SU-DHL-6 (cell line): ENCODE measurements at regions not wholly inside any gene's neighbourhood (a gene's known extent, or its start where the extent isn't known, plus 50 kb on each side); places are given as distances from the start of the nearest gene placed in this dataset.

Experiments used
- H2AFZ ChIP-seq: fragments of 200-600 bp; sonication (generic); 2 replicates; pipeline ENCODE4 v1.6.1; 2014; ENCODE audit warnings: low read depth, mild to moderate bottlenecking, moderate library complexity, mixed read lengths, antibody characterized with exemption, low read length; ENCODE audit not compliant: severe bottlenecking
- H3F3A ChIP-seq: fragments of 200-600 bp; shearing (Covaris generic); 2 replicates; pipeline ENCODE4 v1.6.0; 2016; ENCODE audit warnings: antibody characterized with exemption, mild to moderate bottlenecking; ENCODE audit not compliant: insufficient read depth
- H3K27ac ChIP-seq: fragments of 200-600 bp; sonication (generic); 2 replicates; pipeline ENCODE4 v1.5.1; 2016; ENCODE audit warnings: low read depth, mild to moderate bottlenecking, low read length, moderate library complexity, mixed read lengths
- H3K27me3 ChIP-seq: fragments of 200-600 bp; sonication (generic), shearing (Covaris generic); 2 replicates; pipeline ENCODE4 v1.6.0; 2014; ENCODE audit warnings: mild to moderate bottlenecking, low read length
- H3K36me3 ChIP-seq: fragments of 200-600 bp; sonication (generic); 2 replicates; pipeline ENCODE4 v1.6.1; 2014; ENCODE audit warnings: mild to moderate bottlenecking, low read length, mixed read lengths
- H3K4me2 ChIP-seq: fragments of 300-600, 200-600 bp; shearing (Covaris generic), sonication (generic); 2 replicates; pipeline ENCODE4 v1.6.0; 2014; ENCODE audit warnings: low read length, low read depth, mild to moderate bottlenecking; ENCODE audit not compliant: poor library complexity, severe bottlenecking
- H3K4me3 ChIP-seq: fragments of 200-600 bp; sonication (generic); 2 replicates; pipeline ENCODE4 v1.5.1; 2014; ENCODE audit warnings: antibody characterized with exemption, low read length, mild to moderate bottlenecking, mixed read lengths; ENCODE audit not compliant: insufficient read depth, poor library complexity, severe bottlenecking
- H3K79me2 ChIP-seq: fragments of 200-600 bp; sonication (generic); 2 replicates; pipeline ENCODE4 v1.6.1; 2014; ENCODE audit warnings: mild to moderate bottlenecking, low read length, moderate library complexity; ENCODE audit not compliant: insufficient read depth
- H3K9ac ChIP-seq: fragments of 200-600 bp; sonication (generic); 2 replicates; pipeline ENCODE4 v1.7.0; 2014; ENCODE audit warnings: mild to moderate bottlenecking, low read length
- H3K9me2 ChIP-seq: fragments of 200-600 bp; sonication (generic); replicated peaks from 2 replicates; pipeline ENCODE4 v1.6.1; 2014; ENCODE audit warnings: low read length; ENCODE audit not compliant: insufficient read depth
- H3K9me3 ChIP-seq: fragments of 200-600 bp; sonication (generic); 2 replicates; pipeline ENCODE4 v1.6.1; 2014; ENCODE audit warnings: low read length, mixed read lengths; ENCODE audit not compliant: insufficient read depth
- H4K20me1 ChIP-seq: fragments of 200-600 bp; sonication (generic); 2 replicates; pipeline ENCODE4 v1.6.1; 2014; ENCODE audit warnings: low read depth, mild to moderate bottlenecking, antibody characterized with exemption, low read length, moderate library complexity, mixed read lengths
- CTCF ChIP-seq: fragments of 200-600 bp; sonication (generic); IDR thresholded peaks from one replicate; pipeline ENCODE4 v1.5.1; 2017; ENCODE audit warnings: antibody characterized with exemption, mild to moderate bottlenecking, low read length, moderate library complexity; ENCODE audit not compliant: insufficient read depth, poor library complexity, severe bottlenecking
- EZH2phosphoT487 ChIP-seq: fragments of 200-600 bp; sonication (generic), shearing (Covaris generic); conservative IDR thresholded peaks from 2 replicates; pipeline ENCODE4 v1.6.1; 2018; ENCODE audit warnings: mild to moderate bottlenecking, antibody characterized with exemption, low read length, moderate library complexity, mixed read lengths

GRCh38 chr5:23675456-23675855, 168.0 kb downstream of the PRDM9 start:
- Histone ChIP-seq H3K27me3 (no peaks in the 10 kb centered on the region), H2AFZ (no peak overlapping the region), H3K36me3 (no peaks in the 10 kb centered on the region), H3K4me2 (no peak overlapping the region), H4K20me1 (no peaks in the 10 kb centered on the region), H3K9me2 (no peaks in the 10 kb centered on the region), H3K27ac (no peak overlapping the region), H3K9ac (no peak overlapping the region), H3F3A (no peaks in the 10 kb centered on the region), H3K4me3 (no peak overlapping the region), H3K79me2 (no peaks in the 10 kb centered on the region), H3K9me3 (peaks cover 16% of the 10 kb centered on the region; the same call in 1 of the 2 replicates)
- TF ChIP-seq EZH2phosphoT487 (no peak), CTCF (no peak)

GRCh38 chr5:23677996-23678395, 170.6 kb downstream of the PRDM9 start:
- no peak overlapping the region for H3K4me2 ChIP-seq
- no peak overlapping the region for H3K27ac ChIP-seq
- H3K27me3 ChIP-seq: no peaks in the 10 kb centered on the region
- no peak overlapping the region for H3K9ac ChIP-seq
- no peaks in the 10 kb centered on the region for H3K9me2 ChIP-seq
- H3K9me3 ChIP-seq: peaks cover 16% of the 10 kb centered on the region; the same call in 1 of the 2 replicates
- H2AFZ ChIP-seq: no peak overlapping the region
- TF ChIP-seq EZH2phosphoT487 (no peak), CTCF (no peak)
- H3K79me2 ChIP-seq: no peaks in the 10 kb centered on the region
- no peaks in the 10 kb centered on the region for H3K36me3 ChIP-seq
- no peaks in the 10 kb centered on the region for H4K20me1 ChIP-seq
- no peaks in the 10 kb centered on the region for H3F3A ChIP-seq
- H3K4me3 ChIP-seq: no peak overlapping the region

- TF ChIP-seq CTCF: no peak
- TF ChIP-seq EZH2phosphoT487: no peak
- Histone ChIP-seq H3K79me2 (no peaks in the 10 kb centered on the region), H3K27ac (no peak overlapping the region), H3K9ac (no peak overlapping the region), H3K9me3 (no peaks in the 10 kb centered on the region), H3K9me2 (no peaks in the 10 kb centered on the region), H3K4me3 (no peak overlapping the region), H4K20me1 (no peaks in the 10 kb centered on the region), H3F3A (no peaks in the 10 kb centered on the region), H3K4me2 (no peak overlapping the region), H3K27me3 (no peaks in the 10 kb centered on the region), H2AFZ (no peak overlapping the region), H3K36me3 (no peaks in the 10 kb centered on the region)
Measured at GRCh38 chr5:23684103-23684502, 176.7 kb downstream of the PRDM9 start.
